GM12891 (cell line): ENCODE measurements at regions not wholly inside any gene's neighbourhood (a gene's known extent, or its start where the extent isn't known, plus 50 kb on each side); places are given as distances from the start of the nearest gene placed in this dataset.
"Not testable (repeated sequence)": the region's sequence is repeated elsewhere in the genome, so short reads cannot be mapped to it uniquely, and the experiment has no call there.

Source experiments
- DNase-seq: peaks from one replicate; pipeline ENCODE4 v3.0.0; 2011; ENCODE audit warnings: low spot score; ENCODE audit not compliant: insufficient read length
- FAIRE-seq: peaks from 2 replicates; lab custom pipeline; 2011; peaks lifted over from hg19 to GRCh38; lab: Jason Lieb, UNC
- PAX5 ChIP-seq: IDR thresholded peaks from 2 replicates; pipeline ENCODE4 v1.6.1; 2011; ENCODE audit warnings: low read length, moderate library complexity, mild to moderate bottlenecking; ENCODE audit not compliant: insufficient read depth, severe bottlenecking
- POLR2A ChIP-seq: IDR thresholded peaks from 2 replicates; pipeline ENCODE4 v1.6.1; 2011; ENCODE audit warnings: low read depth, low read length, control low read depth
- POLR2AphosphoS5 ChIP-seq: IDR thresholded peaks from 2 replicates; pipeline ENCODE4 v1.6.1; 2011; ENCODE audit warnings: low read depth, low read length, control low read depth
- POU2F2 ChIP-seq: IDR thresholded peaks from 2 replicates; pipeline ENCODE4 v1.6.1; 2011; ENCODE audit warnings: low read depth, mild to moderate bottlenecking, control low read depth, low read length, moderate library complexity
- SPI1 ChIP-seq: IDR thresholded peaks from 2 replicates; pipeline ENCODE4 v1.6.1; 2011; ENCODE audit warnings: low read depth, low read length, control low read depth
- TAF1 ChIP-seq: IDR thresholded peaks from 2 replicates; pipeline ENCODE4 v1.6.1; 2011; ENCODE audit warnings: low read depth, low read length, control low read depth

DNA sequence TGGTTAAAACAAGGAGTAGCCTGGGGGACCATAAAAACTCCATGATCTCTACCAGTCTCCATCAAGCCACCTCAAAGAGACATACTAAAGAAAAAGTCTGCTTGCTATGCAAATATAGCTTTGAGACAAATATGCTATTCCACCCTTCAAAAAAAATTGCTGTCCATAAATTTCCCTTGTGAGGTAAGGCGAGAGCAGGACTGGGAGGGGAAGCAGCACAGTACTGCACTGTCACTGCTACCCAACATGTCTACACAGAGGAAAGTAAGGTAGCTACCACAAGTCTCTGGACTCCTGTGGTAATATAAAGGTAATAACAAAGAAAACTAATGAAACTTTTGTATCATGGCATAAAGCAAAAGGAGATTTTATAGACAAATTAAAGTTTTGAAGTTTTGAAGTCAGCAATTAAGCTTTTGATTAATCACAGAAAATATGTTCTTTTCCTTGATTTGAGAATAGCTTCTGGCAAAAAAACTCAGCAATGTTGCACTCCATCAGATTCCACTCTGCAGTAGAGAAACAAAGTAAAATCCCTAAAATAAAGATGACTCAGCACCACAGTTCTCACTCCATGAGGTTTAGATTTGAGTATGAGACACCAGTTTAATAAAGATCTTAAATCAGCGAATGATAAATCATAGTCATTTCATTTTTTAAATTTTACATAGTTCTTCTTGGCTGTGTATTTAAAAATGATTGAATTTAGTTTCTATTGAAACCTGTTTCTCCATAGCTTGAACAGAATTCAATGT, 602.4 kb downstream of the COL12A1 start:
- FAIRE-seq, result no peak
- no peak for DNase-seq
- no peak for TF ChIP-seq TAF1
- TF ChIP-seq PAX5, result no peak
- TF ChIP-seq POLR2A, result no peak
- TF ChIP-seq POLR2AphosphoS5, result no peak
- TF ChIP-seq SPI1, result no peak

DNA sequence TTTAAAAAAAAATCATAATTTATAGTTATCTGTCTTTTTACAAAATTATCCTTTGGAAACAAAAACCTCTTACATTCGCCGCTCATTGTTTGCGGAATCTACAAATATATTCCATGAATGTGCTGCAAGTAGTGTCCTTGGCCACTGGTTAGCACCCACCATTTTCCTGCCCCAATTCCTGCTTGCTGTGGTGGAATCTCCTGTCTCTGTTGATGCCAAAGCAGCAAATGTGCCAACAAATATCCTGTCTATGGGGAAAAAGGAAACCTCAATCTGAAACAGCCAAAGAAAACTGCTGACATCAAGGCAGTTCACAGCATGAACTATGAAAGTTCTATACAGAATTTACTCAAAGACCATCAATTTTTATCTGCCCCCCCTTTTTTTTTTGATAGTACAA, 603.6 kb downstream of the COL12A1 start:
- DNase-seq (no peak), FAIRE-seq (no peak)
- no peak for TF ChIP-seq PAX5
- TF ChIP-seq SPI1, result no peak
- TF ChIP-seq TAF1, result no peak

DNA sequence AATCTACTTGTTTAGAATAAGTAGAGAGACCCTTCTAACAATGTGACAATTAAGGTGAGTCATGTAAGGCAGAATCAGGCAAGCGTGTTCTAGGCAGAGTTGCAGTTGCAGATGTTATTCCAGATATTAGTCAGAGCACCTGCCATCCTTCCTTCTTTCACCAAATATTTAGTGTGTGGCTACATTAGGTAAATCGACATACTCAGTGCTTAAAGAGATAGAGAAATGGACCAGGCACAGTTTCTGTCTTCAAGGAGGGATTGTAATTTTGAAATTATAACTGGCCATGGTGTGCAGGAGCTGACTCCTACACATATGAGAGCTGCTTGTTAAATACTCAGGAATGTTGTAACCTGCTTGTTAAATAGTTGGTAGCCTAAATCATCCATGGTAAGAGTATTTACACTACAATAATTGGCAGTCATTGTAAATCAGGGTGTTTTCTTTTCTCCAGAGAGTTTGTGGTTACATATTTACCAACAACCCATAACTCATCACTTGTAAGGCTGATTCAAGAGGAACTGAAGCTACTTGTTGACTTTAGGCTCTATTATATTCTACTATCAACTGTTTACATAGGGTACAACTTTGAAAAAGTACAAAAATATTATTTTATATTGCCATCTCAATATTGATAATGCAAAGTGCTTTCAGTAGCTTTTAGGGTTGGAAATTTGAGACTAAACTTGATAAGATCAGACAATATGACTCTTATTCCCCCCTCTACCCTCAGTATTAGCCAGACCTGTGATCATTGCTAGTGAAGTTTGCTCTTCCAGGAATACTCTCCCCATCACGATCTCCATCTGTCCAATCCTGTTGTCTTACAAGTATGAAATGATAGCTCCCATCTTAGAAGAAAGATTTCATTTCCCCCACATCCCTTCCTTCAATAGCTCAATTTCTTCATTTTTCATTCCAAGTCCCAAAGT, 607.1 kb downstream of the COL12A1 start:
- DNase-seq (peak; percentile 35), FAIRE-seq (peak; percentile 95)
- TF ChIP-seq PAX5, result peak; percentile 98
- no peak for TF ChIP-seq POLR2A
- TF ChIP-seq POLR2AphosphoS5, result no peak
- TF ChIP-seq SPI1, result peak; percentile 68
- no peak for TF ChIP-seq TAF1
- peak; percentile 64; the same call in 1 of the 2 replicates for TF ChIP-seq POU2F2

DNA sequence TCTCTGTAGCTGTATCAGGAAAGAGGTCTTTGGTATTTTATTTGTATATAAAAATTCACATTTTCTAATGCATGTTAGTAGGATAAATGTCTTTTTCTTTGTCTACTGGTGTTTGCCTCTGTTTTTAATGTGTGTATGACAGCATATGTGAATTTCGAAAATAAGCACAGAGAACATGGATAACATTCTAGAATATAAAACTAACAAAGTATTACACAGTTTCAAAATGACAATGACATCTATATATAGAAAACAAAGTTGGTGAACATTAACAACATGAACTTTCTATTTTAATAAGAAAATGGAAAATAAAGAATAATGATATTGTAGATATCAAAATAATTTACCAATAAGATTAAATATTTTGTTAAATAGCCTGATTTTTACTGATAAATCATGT, 608.0 kb downstream of the COL12A1 start:
- DNase-seq, result no peak
- TF ChIP-seq PAX5 (no peak), TAF1 (no peak), POLR2AphosphoS5 (no peak), SPI1 (no peak), POLR2A (no peak), POU2F2 (no peak)
- no peak for FAIRE-seq

DNA sequence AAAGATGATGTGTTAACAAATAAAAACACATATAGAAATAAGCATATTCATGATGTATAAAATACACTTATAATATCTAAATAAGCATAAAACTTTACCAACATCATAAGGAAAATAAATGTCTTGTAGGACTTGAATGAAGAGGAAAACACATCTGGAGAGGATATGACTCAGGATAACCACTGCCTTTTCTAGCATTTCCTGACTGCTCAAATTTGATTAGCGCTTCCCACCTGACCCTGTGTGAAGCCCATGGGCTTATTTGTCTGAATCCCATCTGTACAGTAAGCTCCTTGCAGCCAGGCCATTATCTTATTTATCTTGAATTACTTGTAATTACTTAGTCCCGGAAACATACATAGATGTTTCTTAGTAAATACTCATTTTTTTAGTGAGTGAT, 608.6 kb downstream of the COL12A1 start:
- no peak for DNase-seq
- TF ChIP-seq SPI1 (no peak), POLR2AphosphoS5 (no peak), POU2F2 (no peak), PAX5 (no peak), TAF1 (no peak), POLR2A (no peak)
- no peak for FAIRE-seq

DNA sequence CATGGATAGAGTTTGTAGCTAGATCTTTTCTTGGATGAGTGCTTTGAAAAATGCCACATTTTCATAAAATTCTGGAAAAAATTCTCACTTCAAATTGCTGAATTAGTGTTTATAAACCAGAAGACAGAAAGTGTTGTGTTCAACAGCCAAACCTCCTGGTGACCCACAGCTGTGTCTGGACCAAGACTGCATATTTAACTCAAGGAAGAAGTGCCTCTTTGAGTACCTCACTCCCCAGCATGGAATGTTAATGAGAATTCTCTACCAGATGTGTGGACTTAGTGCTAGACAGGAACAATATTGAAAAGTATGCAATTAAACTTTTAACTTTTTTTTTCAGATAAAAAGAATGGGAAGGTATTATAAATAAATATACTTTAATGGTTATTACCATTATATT, 609.3 kb downstream of the COL12A1 start:
- no peak for FAIRE-seq
- DNase-seq, result no peak
- TF ChIP-seq SPI1, result no peak
- no peak for TF ChIP-seq POLR2AphosphoS5
- no peak for TF ChIP-seq POU2F2
- no peak for TF ChIP-seq POLR2A
- no peak for TF ChIP-seq TAF1
- TF ChIP-seq PAX5, result no peak

DNA sequence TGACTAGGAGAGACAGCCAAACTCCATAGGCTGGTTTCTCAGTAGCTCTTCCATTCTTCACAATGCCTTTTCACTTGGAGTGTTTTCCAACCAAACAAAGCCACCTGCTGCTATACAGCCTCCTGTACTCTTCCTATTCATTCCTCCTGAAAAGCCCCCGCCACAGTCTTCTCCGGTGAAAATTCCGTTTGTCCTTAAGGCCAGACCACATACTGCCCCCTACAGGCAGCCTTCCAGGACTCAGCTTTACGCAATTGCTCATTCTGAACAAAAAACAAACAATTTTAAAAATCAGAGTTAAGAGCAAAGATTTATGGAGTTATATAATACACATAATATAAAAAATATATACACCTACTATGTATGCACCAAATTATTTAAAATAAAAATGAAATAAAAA, 611.5 kb downstream of the COL12A1 start:
- peak; percentile 94 for FAIRE-seq

DNA sequence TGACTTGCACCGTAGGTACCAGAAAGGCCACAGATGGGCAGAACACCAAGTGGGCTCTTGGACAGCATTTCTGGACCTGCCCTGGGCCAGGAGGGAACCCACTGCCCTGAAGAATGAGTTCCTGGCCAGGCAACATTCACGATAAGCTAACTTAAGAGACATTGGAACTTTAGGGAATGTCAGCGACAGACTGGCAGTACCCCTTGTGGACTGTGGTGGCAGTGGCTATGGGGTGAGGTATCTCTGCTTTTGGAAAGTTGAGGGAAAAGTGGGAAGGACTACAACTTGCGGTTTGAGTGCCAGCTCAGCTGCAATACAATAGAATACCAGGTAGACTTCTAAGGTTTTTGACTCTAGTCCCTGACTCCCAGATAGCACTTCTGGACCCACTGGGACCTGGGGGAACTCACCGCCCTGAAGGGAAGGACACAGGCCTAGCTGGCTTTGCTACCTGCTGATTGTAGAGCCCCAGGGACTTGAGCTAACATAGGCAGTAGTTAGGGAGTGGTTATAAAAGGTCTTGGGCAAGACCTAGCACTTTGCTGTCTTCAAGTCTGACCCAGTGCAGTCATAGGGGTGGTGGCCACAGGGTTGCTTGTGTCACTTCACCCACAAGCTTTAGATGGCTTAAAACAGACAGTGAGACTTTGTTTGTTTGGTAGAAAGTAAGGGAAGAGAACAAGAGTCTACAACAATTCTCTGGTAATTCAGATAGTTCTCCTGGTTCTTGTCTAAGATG, 617.6 kb downstream of the COL12A1 start:
- FAIRE-seq, result no peak
- no peak for DNase-seq
- TF ChIP-seq POLR2AphosphoS5, result no peak

More for the DNA sequence above, 611.5 kb downstream of the COL12A1 start:
- not testable (repeated sequence) for DNase-seq

DNA sequence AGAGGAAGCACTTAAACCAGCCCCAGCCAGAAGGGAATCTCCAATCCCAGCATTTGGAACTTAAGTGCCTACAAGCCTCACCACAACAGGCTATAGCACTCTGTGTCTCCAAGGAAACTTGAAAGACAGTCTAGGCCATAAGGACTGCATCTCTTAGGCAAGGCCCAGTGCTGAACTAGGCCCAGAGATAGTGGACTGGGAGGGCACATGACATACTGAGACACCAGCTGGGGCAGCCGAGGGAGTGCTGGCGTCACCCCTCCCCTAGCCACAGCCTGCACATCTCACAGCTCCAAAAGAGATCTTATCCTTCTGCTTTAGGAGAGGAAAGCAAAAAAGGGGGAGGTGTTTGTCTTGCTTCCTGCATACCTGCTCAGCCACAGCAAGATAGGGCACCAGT, 618.5 kb downstream of the COL12A1 start:
- FAIRE-seq, result no peak
- no peak for DNase-seq
- no peak for TF ChIP-seq SPI1
- no peak for TF ChIP-seq POLR2AphosphoS5
- no peak for TF ChIP-seq POU2F2
- no peak for TF ChIP-seq POLR2A
- no peak for TF ChIP-seq PAX5
- no peak for TF ChIP-seq TAF1

DNA sequence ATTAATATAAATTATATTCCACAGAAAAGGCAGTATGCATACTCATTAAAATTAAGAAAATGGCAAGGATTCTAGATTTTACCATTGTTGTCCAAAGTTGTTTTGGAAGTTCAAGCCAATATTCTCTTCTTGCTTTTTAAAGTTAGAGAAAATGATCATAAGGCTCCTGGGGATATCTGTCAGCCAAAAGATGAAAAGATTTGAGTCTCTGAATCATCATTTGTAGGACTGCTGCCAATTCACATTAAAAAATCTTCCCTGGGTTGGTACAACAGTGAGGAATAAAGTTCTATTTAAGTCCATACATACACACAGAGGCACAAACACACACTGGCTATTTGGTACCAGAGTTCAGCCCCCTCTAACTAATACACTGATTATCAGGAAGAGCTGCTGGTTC, 620.1 kb downstream of the COL12A1 start:
- DNase-seq (no peak), FAIRE-seq (no peak)
- TF ChIP-seq TAF1, result no peak
- TF ChIP-seq PAX5, result no peak
- no peak for TF ChIP-seq POU2F2
- no peak for TF ChIP-seq POLR2AphosphoS5
- TF ChIP-seq SPI1, result no peak
- no peak for TF ChIP-seq POLR2A

DNA sequence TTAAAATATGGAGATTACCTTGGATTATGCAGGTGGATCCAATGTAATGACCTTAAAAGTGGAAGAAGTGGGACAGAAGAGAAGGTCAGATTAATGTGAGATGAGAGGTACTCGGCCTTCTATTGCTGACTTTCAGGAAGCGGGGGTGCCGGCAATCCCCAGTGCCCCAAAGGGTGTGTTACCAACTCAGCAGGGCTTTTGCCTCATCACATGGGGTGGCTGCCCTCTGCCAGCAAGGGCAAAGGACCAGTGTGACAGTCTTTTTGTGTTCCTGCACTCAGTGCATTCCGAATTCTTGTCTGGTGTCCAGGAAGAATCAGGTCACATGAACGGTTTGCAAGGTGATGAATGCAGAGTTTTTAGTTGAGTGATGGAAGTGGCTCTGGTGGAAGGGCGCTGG, 624.2 kb downstream of the COL12A1 start:
- TF ChIP-seq TAF1, result no peak
- TF ChIP-seq PAX5, result no peak
- TF ChIP-seq SPI1, result no peak
- TF ChIP-seq POU2F2, result no peak
- TF ChIP-seq POLR2AphosphoS5, result no peak
- TF ChIP-seq POLR2A, result no peak
- no peak for FAIRE-seq
- no peak for DNase-seq
